RWPE1 (cell line): ENCODE measurements at regions not wholly inside any gene's neighbourhood (a gene's known extent, or its start where the extent isn't known, plus 50 kb on each side); places are given as distances from the start of the nearest gene placed in this dataset.

ENCODE experiments used
- CTCF ChIA-PET: fragments of 350-600 bp; sonication (Branson Sonifier 250); formaldehyde crosslinking; extraction: SDS; loops from one replicate; lab custom pipeline; 2021; lab: Yijun Ruan, JAX
- POLR2A ChIA-PET: fragments of 400-600 bp; formaldehyde crosslinking; extraction: SDS; loops from one replicate; lab custom pipeline; 2020; ENCODE audit warnings: antibody characterized with exemption; ENCODE audit not compliant: low non-redundant PET; lab: Yijun Ruan, JAX
- DNase-seq: peaks from one replicate; pipeline ENCODE4 v3.0.0; 2012; ENCODE audit warnings: low spot score
- H3K27ac ChIP-seq: fragments of 450-650 bp; 2 replicates; pipeline ENCODE4 v1.5.1; 2017
- TF ChIP-seq, protein P1 (sequence below): fragments of 450-650 bp; conservative IDR thresholded peaks from 2 replicates; pipeline ENCODE4 v1.5.1; 2017; ENCODE audit warnings: low read depth, mild to moderate bottlenecking

DNA sequence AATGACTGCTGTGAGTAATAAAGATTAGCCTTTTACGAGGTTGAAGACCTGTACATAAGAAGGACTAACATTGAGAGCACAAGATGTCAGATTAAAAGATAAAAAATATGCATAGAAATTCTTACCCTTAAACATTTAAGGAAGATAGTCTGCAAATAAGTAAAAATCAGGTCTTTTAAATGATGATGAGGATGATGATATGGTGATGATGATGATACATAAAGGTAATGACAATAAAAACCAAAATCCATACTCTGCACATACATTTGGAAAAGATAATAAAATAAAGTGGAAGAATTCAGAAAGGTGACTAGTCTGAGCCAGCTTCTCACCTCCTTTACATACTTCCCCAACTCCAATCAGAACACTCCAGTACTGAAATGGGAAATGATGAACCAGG is 124.5 kb downstream of the PTCSC3 start:
- DNase-seq, result no peak
- ChIA-PET CTCF (interaction anchor here (1.6 kb wide), 1 partner anchor 18 kb away, joined by 5 read pairs; no protein-coding TSS in a partner anchor), POLR2A (no interaction called here)
- TF ChIP-seq, protein P1, sequence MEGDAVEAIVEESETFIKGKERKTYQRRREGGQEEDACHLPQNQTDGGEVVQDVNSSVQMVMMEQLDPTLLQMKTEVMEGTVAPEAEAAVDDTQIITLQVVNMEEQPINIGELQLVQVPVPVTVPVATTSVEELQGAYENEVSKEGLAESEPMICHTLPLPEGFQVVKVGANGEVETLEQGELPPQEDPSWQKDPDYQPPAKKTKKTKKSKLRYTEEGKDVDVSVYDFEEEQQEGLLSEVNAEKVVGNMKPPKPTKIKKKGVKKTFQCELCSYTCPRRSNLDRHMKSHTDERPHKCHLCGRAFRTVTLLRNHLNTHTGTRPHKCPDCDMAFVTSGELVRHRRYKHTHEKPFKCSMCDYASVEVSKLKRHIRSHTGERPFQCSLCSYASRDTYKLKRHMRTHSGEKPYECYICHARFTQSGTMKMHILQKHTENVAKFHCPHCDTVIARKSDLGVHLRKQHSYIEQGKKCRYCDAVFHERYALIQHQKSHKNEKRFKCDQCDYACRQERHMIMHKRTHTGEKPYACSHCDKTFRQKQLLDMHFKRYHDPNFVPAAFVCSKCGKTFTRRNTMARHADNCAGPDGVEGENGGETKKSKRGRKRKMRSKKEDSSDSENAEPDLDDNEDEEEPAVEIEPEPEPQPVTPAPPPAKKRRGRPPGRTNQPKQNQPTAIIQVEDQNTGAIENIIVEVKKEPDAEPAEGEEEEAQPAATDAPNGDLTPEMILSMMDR, result no peak
- H3K27ac ChIP-seq, result no peak overlapping the region

DNA sequence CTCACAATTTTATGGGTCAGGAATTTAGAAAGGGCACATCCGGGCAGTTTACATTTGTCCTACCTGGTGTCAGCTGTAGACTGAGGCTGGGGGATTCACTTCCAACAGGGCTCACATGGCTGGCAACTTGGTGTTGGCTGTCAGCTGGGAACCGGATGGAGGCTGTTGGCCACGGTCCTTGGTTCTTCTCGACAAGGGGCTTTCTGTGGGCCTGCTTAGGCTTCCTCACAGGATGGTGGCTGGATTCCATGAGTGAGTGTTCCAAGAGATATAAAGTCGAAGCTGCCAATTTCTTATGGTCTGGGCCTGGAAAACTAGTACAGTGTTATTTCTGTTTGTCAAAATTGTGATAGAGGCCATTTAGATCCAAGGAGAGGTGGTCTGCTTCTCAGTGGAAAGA is 127.9 kb downstream of the PTCSC3 start:
- CTCF ChIA-PET, result interaction anchor here (0.8 kb wide), 1 partner anchor 21 kb away, joined by 4 read pairs; no protein-coding TSS in a partner anchor
- POLR2A ChIA-PET, result no interaction called here

DNA sequence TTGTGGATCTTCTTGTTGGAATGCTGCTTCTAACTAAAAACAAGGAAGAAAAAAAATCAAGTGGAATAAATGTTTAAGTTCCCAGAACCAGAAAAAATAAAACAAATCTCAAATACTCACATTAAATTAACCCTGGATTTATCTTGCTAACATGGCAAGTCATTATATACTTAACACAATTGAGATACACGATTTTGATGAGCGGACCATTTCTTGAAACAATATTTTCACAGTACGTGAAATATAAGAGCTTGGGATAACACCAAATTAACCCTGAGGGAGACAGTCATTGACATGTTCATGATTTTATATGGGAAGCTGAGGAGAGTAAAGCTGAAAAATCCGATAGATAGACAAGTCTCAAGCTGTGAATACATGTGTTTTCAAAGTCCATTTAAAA is 128.6 kb downstream of the PTCSC3 start:
- ChIA-PET POLR2A (no interaction called here), CTCF (interaction anchor here (0.6 to 1.1 kb wide), 3 partner anchors 22 to 326 kb away, joined by 3 to 4 read pairs (median 4); no protein-coding TSS in a partner anchor)
- TF ChIP-seq, protein P1, result no peak
- DNase-seq, result no peak
- no peak overlapping the region for H3K27ac ChIP-seq

More for the DNA sequence above, 127.9 kb downstream of the PTCSC3 start:
- TF ChIP-seq, protein P1, result no peak
- no peak for DNase-seq
- H3K27ac ChIP-seq, result no peak overlapping the region

DNA sequence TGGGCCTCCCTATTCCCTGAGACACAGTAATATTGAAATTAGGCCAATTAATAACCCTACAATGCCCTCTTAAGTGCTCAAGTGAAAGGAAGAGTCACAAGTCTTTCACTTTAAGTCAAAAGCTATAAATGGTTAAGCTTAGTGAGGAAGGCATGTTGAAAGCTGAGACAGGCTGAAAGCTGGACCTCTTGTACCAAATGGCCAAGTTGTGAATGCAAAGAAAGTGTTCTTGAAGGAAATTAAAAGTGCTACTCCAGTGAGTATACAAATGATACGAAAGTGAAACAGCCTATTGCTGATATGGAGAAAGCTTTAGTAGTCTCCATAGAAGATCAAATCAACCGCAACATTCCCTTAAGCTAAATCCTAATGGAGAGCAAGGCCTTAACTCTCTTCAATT is 140.8 kb downstream of the PTCSC3 start:
- no peak for DNase-seq
- CTCF ChIA-PET, result no interaction called here
- POLR2A ChIA-PET, result no interaction called here
- H3K27ac ChIP-seq, result no peak overlapping the region
- TF ChIP-seq, protein P1, result no peak

DNA sequence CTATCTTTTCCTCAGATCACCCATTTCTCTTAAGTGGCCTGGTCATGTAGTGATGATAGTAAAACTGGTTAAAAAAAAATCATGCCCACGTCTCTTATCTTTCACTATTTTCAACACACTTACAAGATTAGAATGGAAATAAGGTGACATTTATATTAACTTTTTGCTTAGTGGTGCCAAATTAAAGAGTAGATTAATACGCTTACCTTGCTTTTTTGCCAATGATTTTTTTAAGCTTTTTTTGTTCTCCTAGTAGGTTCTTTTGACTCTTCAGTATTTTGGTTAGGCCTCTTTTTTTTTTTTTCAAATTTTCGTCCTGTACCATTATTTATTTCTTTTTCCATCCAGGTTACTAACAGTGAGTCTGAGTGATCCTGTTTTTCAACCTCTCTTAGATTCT is 147.9 kb downstream of the PTCSC3 start:
- TF ChIP-seq, protein P1, result no peak
- ChIA-PET CTCF (interaction anchor here (0.7 kb wide), 1 partner anchor 345 kb away, joined by 7 read pairs; no protein-coding TSS in a partner anchor), POLR2A (no interaction called here)

DNA sequence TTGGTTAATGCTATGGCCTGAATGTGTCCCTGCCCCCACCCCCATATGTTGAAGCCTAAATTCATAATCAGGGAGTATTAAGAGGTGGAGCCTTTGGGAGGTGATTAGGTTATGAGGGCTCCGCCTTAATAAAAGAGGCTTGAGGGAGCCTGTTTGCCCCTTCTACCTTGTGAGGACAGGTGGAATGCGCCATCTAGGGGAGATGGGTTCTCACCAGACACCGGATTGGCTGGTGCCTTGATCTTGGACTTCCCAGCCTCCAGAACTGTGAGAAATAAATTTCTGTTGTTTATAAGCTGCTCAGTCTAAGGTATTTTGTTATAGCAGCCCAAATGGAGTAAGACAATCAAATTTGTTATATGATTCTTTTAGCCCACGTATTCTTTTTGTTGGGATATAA is 148.3 kb downstream of the PTCSC3 start:
- DNase-seq, result no peak
- TF ChIP-seq, protein P1, result no peak
- CTCF ChIA-PET, result interaction anchor here (0.7 kb wide), 1 partner anchor 345 kb away, joined by 7 read pairs; no protein-coding TSS in a partner anchor
- POLR2A ChIA-PET, result no interaction called here
- H3K27ac ChIP-seq, result no peak overlapping the region

More for the DNA sequence above, 147.9 kb downstream of the PTCSC3 start:
- no peak for DNase-seq
- no peak overlapping the region for H3K27ac ChIP-seq
